Adrenal gland (tissue), 9 donors: ENCODE measurements at regions not wholly inside any gene's neighbourhood (a gene's known extent, or its start where the extent isn't known, plus 50 kb on each side); places are given as distances from the start of the nearest gene placed in this dataset.

ENCODE experiments used
- DNase-seq, 7 donors: peaks; one replicate each; pipeline ENCODE4 v3.0.0-alpha.2; 2019 to 2020
- H3K27ac ChIP-seq, 5 donors: fragments of 200-600 bp; sonication (generic) in 4 of 5; 1 replicate in 3 of 5; 2 replicates in 2 of 5; pipeline versions ENCODE4 v1.5.1 to v1.8.0; 2016 to 2020; ENCODE audit warnings: mild to moderate bottlenecking in 1 of 5
- H3K27me3 ChIP-seq: fragments of 200-600 bp; 2 replicates; pipeline ENCODE4 v1.8.0; 2021
- H3K36me3 ChIP-seq, 2 donors: fragments of 200-600 bp; replicated peaks in 1 of 2; 1 replicate in 1 of 2; 2 replicates in 1 of 2; pipeline versions ENCODE4 v1.5.1 to v1.8.0; 2018 to 2022
- H3K4me1 ChIP-seq, 2 donors: fragments of 200-600 bp; replicated peaks in 1 of 2; 1 replicate in 1 of 2; 2 replicates in 1 of 2; pipeline versions ENCODE4 v1.5.1 to v1.8.0; 2018 to 2021
- H3K4me3 ChIP-seq, 4 donors: fragments of 200-600 bp; sonication (generic) in 3 of 4; one replicate each; pipeline ENCODE4 v1.5.1; 2016 to 2018
- H3K9me3 ChIP-seq, 3 donors: fragments of 200-600 bp; sonication (generic) in 1 of 3; replicated peaks in 1 of 3; 1 replicate in 2 of 3; 2 replicates in 1 of 3; pipeline versions ENCODE4 v1.5.1 to v1.8.0; 2016 to 2021
- POLR2A ChIP-seq, 2 donors: fragments of 450-650 bp; IDR thresholded peaks; one replicate each; pipeline ENCODE4 v1.6.1; 2017; ENCODE audit warnings: antibody characterized with exemption in 2 of 2, mild to moderate bottlenecking in 2 of 2, moderate library complexity in 1 of 2
- WGBS, 4 donors: extraction: QIAGEN DNeasy Blood & Tissue Kit in 2 of 4; methylation state at CpG; one replicate each; pipeline versions ENCODE4 v1.1.5 to v1.1.7; 2013 to 2017; 5-methylcytosine and 5-hydroxymethylcytosine counted together
- intact Hi-C, 2 donors: fragments of 100-400 bp; cut with DNase I; formaldehyde crosslinking; loops; one replicate each; pipeline versions ENCODE4 v1.14.1 to v1.15.0; 2022 to 2023
- TF ChIP-seq, protein P1 (sequence below), 6 experiments: fragments of 450-650 bp in 4 of 6; fragments of 200-600 bp in 2 of 6; sonication (generic) in 1 of 6; IDR thresholded peaks; 1 replicate in 5 of 6; 2 replicates in 1 of 6; pipeline versions ENCODE4 v1.5.1 to v1.8.0; 2016 to 2021; ENCODE audit warnings: antibody characterized with exemption in 6 of 6, mild to moderate bottlenecking in 2 of 6, moderate library complexity in 1 of 6
- donor health status: healthy with polysubstance abuse.
- donor health status: Bipolar disorder and iron deficiency.
- donor health status: DM: yes; HTN: yes; CAD: no.
- donor health status: DM: no; HTN: no; CAD: no.
- donor health status: DM: no; HTN: no; CAD: no.

GRCh38 chr3:148309390-148310035, 388.2 kb upstream of the AGTR1 start:
- peak in 6 of 7 donors; percentile 15 to 50 (median 25) for DNase-seq
- TF ChIP-seq POLR2A (IDR thresholded peaks at IDR 0.05): no peak
- TF ChIP-seq, protein P1, sequence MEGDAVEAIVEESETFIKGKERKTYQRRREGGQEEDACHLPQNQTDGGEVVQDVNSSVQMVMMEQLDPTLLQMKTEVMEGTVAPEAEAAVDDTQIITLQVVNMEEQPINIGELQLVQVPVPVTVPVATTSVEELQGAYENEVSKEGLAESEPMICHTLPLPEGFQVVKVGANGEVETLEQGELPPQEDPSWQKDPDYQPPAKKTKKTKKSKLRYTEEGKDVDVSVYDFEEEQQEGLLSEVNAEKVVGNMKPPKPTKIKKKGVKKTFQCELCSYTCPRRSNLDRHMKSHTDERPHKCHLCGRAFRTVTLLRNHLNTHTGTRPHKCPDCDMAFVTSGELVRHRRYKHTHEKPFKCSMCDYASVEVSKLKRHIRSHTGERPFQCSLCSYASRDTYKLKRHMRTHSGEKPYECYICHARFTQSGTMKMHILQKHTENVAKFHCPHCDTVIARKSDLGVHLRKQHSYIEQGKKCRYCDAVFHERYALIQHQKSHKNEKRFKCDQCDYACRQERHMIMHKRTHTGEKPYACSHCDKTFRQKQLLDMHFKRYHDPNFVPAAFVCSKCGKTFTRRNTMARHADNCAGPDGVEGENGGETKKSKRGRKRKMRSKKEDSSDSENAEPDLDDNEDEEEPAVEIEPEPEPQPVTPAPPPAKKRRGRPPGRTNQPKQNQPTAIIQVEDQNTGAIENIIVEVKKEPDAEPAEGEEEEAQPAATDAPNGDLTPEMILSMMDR (IDR thresholded peaks at IDR 0.05): peak; percentile 7 to 64 (median 50)
- H3K27me3 ChIP-seq: no peaks in the 10 kb centered on the region
- H3K9me3 ChIP-seq: no peaks in the 10 kb centered on the region
- no peaks in the 10 kb centered on the region for H3K4me1 ChIP-seq
- intact Hi-C loops: loop anchor here in 1 of 2 donors (10.0 kb wide), 1 partner anchor 635 kb away; no protein-coding TSS in a partner anchor
- H3K36me3 ChIP-seq: no peaks in the 10 kb centered on the region
- H3K4me3 ChIP-seq: no peak overlapping the region
- 31 to 38% (median 35%) methylated on average over 4 of the region's 4 CpGs for WGBS, 4 donors
- no peak overlapping the region for H3K27ac ChIP-seq

DNA sequence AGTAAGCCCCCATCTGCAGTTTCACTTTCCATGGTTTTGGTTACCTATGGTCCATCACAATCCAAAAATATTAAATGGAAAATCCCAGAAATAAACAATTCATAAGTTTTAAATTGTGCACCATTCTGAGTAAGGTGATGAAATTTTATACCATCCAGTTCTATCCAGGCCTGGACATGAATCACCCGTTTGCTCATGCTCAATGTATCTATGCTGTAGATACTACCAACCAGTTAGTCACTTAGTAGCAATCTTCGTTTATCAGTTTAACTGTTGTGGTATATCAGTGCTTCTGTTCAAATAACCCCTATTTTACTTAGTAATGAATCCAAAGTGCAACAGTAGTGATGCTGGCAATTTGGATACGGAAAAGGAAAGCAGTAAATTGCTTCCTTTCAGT, 381.9 kb upstream of the AGTR1 start:
- Histone ChIP-seq H3K27me3 (no peaks in the 10 kb centered on the region), H3K9me3 (no peaks in the 10 kb centered on the region), H3K36me3 (no peaks in the 10 kb centered on the region), H3K4me3 (no peak overlapping the region), H3K4me1 (no peaks in the 10 kb centered on the region), H3K27ac (no peak overlapping the region)
- DNase-seq: no peak
- 85 to 94% (median 92%) methylated on average over 3 of the region's 3 CpGs for whole genome bisulfite sequencing, 4 donors
- TF ChIP-seq POLR2A (IDR thresholded peaks at IDR 0.05): no peak
- TF ChIP-seq, protein P1 (IDR thresholded peaks at IDR 0.05): no peak
- intact Hi-C loops: loop anchor here in 1 of 2 donors (10.0 kb wide), 1 partner anchor 629 kb away; no protein-coding TSS in a partner anchor

DNA sequence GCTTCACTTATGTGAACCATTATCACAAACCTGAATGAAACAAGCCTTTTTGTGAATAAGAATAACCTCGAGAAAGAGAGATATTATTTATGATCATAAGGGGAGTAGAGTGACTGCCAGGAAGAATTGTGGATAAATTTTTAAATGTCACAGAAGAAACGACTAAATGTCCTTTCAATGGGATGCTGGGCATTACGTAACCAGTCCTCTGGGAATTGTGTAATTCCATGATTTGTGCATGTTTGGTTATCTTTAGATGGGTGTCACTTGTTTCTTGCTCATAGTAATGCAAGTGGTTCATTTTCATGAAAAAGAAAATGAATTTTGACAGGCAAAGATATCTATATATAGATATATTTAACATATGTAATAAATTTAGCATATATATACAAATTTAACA, 379.5 kb upstream of the AGTR1 start:
- Histone ChIP-seq H3K27ac (no peak overlapping the region), H3K27me3 (no peaks in the 10 kb centered on the region), H3K4me3 (no peak overlapping the region), H3K4me1 (no peaks in the 10 kb centered on the region), H3K9me3 (no peaks in the 10 kb centered on the region), H3K36me3 (no peaks in the 10 kb centered on the region)
- intact Hi-C loops: loop anchor here in 1 of 2 donors (10.0 kb wide), 1 partner anchor 627 kb away; no protein-coding TSS in a partner anchor
- 55 to 60% (median 57%) methylated on average over 3 of the region's 3 CpGs for WGBS, 4 donors
- no peak for DNase-seq
- no peak for TF ChIP-seq POLR2A (IDR thresholded peaks at IDR 0.05)
- TF ChIP-seq, protein P1 (IDR thresholded peaks at IDR 0.05): no peak

- Histone ChIP-seq H3K4me3 (no peak overlapping the region), H3K27me3 (no peaks in the 10 kb centered on the region), H3K36me3 (no peaks in the 10 kb centered on the region), H3K9me3 (no peaks in the 10 kb centered on the region), H3K27ac (peak overlapping the region in 1 of 5 donors; percentile 47), H3K4me1 (no peaks in the 10 kb centered on the region)
- TF ChIP-seq, protein P1 (IDR thresholded peaks at IDR 0.05): no peak
- TF ChIP-seq POLR2A (IDR thresholded peaks at IDR 0.05): no peak
- 55 to 82% (median 66%) methylated on average over 7 of the region's 7 CpGs for WGBS, 4 donors
- intact Hi-C loops: loop anchor here in 1 of 2 donors (10.0 kb wide), 1 partner anchor 625 kb away; no protein-coding TSS in a partner anchor
- DNase-seq: no peak
Observed at GRCh38 chr3:148319161-148319915, 378.4 kb upstream of the AGTR1 start.
